Endodermal cell (in vitro differentiated cells): ENCODE measurements at regions not wholly inside any gene's neighbourhood (a gene's known extent, or its start where the extent isn't known, plus 50 kb on each side); places are given as distances from the start of the nearest gene placed in this dataset.

ENCODE experiments used
- DNase-seq: peaks from one replicate; pipeline ENCODE4 v3.0.0-alpha.2; 2017
- H3K27ac ChIP-seq: 2 replicates; pipeline ENCODE4 v1.5.1; 2013; ENCODE audit warnings: mild to moderate bottlenecking, low read depth, low read length, moderate library complexity
- H3K27me3 ChIP-seq: 2 replicates; pipeline ENCODE4 v1.6.1; 2013; ENCODE audit warnings: mild to moderate bottlenecking, low read length, moderate library complexity; ENCODE audit not compliant: insufficient read depth, control insufficient read depth, poor library complexity, severe bottlenecking
- H3K36me3 ChIP-seq: 2 replicates; pipeline ENCODE4 v1.7.0; 2013; ENCODE audit warnings: mild to moderate bottlenecking, low read length, moderate library complexity; ENCODE audit not compliant: control insufficient read depth, insufficient read depth
- H3K4me1 ChIP-seq: one replicate; pipeline ENCODE4 v1.7.0; 2013; ENCODE audit warnings: low read length; ENCODE audit not compliant: control insufficient read depth, insufficient read depth
- H3K4me3 ChIP-seq: 2 replicates; pipeline ENCODE4 v1.5.1; 2013; ENCODE audit warnings: mild to moderate bottlenecking, low read length, moderate library complexity
- H3K9ac ChIP-seq: 2 replicates; pipeline ENCODE4 v1.6.1; 2013; ENCODE audit warnings: mild to moderate bottlenecking, low read length, moderate library complexity; ENCODE audit not compliant: poor library complexity, severe bottlenecking; ENCODE audit errors: extremely low read depth
- H3K9me3 ChIP-seq: 2 replicates; pipeline ENCODE4 v1.6.1; 2013; ENCODE audit warnings: mild to moderate bottlenecking, low read length, moderate library complexity; ENCODE audit not compliant: control insufficient read depth
- H3K27ac Mint-ChIP-seq: 2 replicates; pipeline ENCODE4 v1.8.0; 2020; ENCODE audit warnings: mixed read lengths
- H3K27me3 Mint-ChIP-seq: 2 replicates; pipeline ENCODE4 v1.8.0; 2021; ENCODE audit warnings: mild to moderate bottlenecking, mixed read lengths; ENCODE audit not compliant: insufficient read depth
- H3K36me3 Mint-ChIP-seq: 2 replicates; pipeline ENCODE4 v1.8.0; 2020; ENCODE audit warnings: low read depth, mixed read lengths
- H3K4me1 Mint-ChIP-seq: 2 replicates; pipeline ENCODE4 v1.8.0; 2020; ENCODE audit warnings: mixed read lengths
- H3K4me3 Mint-ChIP-seq: 2 replicates; pipeline ENCODE4 v1.8.0; 2020; ENCODE audit warnings: mild to moderate bottlenecking, moderate library complexity, mixed read lengths
- H3K9me3 Mint-ChIP-seq: 2 replicates; pipeline ENCODE4 v1.8.0; 2020; ENCODE audit warnings: mild to moderate bottlenecking, mixed read lengths
- WGBS, 2 experiments: methylation state at CpG; one replicate each; pipeline versions ENCODE4 v1.1.5 to v1.1.7; 2013; ENCODE audit warnings: missing lambda C conversion rate in 2 of 2, mixed read lengths in 1 of 2; ENCODE audit not compliant: insufficient coverage in 1 of 2, insufficient read length in 1 of 2; 5-methylcytosine and 5-hydroxymethylcytosine counted together
- TF ChIP-seq, protein P1 (sequence below): fragments of 200-600 bp; sonication (generic); conservative IDR thresholded peaks from 2 replicates; pipeline ENCODE4 v1.5.0; 2021; ENCODE audit warnings: antibody characterized with exemption, mild to moderate bottlenecking

GRCh38 chr1:217238945-217239344, 391.9 kb downstream of the GPATCH2 start:
- Mint-ChIP-seq H3K4me3 (no peak overlapping the region), H3K27me3 (peaks cover 6% of the 10 kb centered on the region), H3K9me3 (no peaks in the 10 kb centered on the region), H3K4me1 (no peaks in the 10 kb centered on the region), H3K36me3 (no peaks in the 10 kb centered on the region), H3K27ac (no peak overlapping the region)
- Histone ChIP-seq H3K4me3 (no peak overlapping the region), H3K9ac (no peak overlapping the region), H3K36me3 (no peaks in the 10 kb centered on the region), H3K27ac (no peak overlapping the region), H3K9me3 (no peaks in the 10 kb centered on the region), H3K4me1 (no peaks in the 10 kb centered on the region), H3K27me3 (peaks cover 7% of the 10 kb centered on the region)
- DNase-seq, result no peak
- TF ChIP-seq, protein P1, sequence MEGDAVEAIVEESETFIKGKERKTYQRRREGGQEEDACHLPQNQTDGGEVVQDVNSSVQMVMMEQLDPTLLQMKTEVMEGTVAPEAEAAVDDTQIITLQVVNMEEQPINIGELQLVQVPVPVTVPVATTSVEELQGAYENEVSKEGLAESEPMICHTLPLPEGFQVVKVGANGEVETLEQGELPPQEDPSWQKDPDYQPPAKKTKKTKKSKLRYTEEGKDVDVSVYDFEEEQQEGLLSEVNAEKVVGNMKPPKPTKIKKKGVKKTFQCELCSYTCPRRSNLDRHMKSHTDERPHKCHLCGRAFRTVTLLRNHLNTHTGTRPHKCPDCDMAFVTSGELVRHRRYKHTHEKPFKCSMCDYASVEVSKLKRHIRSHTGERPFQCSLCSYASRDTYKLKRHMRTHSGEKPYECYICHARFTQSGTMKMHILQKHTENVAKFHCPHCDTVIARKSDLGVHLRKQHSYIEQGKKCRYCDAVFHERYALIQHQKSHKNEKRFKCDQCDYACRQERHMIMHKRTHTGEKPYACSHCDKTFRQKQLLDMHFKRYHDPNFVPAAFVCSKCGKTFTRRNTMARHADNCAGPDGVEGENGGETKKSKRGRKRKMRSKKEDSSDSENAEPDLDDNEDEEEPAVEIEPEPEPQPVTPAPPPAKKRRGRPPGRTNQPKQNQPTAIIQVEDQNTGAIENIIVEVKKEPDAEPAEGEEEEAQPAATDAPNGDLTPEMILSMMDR, result no peak

- H3K4me1 ChIP-seq, result peaks cover 9% of the 10 kb centered on the region
- WGBS, 2 experiments, result 83 to 86% methylated on average over 1 to 2 of the region's 2 CpGs
- no peak overlapping the region for H3K9ac ChIP-seq
- H3K9me3 ChIP-seq, result no peaks in the 10 kb centered on the region
- H3K36me3 ChIP-seq, result no peaks in the 10 kb centered on the region
- H3K27ac ChIP-seq, result no peak overlapping the region
- H3K27me3 ChIP-seq, result peaks cover 7% of the 10 kb centered on the region
- H3K9me3 Mint-ChIP-seq, result no peaks in the 10 kb centered on the region
- TF ChIP-seq, protein P1, result no peak
- peaks cover 17% of the 10 kb centered on the region for H3K4me1 Mint-ChIP-seq
- no peak overlapping the region for H3K27ac Mint-ChIP-seq
- no peaks in the 10 kb centered on the region for H3K27me3 Mint-ChIP-seq
- no peak overlapping the region for H3K4me3 ChIP-seq
- H3K36me3 Mint-ChIP-seq, result no peaks in the 10 kb centered on the region
- no peak for DNase-seq
- H3K4me3 Mint-ChIP-seq, result no peak overlapping the region
These were observed 400.5 kb downstream of the GPATCH2 start for GRCh38 chr1:217230412-217230811.

DNA sequence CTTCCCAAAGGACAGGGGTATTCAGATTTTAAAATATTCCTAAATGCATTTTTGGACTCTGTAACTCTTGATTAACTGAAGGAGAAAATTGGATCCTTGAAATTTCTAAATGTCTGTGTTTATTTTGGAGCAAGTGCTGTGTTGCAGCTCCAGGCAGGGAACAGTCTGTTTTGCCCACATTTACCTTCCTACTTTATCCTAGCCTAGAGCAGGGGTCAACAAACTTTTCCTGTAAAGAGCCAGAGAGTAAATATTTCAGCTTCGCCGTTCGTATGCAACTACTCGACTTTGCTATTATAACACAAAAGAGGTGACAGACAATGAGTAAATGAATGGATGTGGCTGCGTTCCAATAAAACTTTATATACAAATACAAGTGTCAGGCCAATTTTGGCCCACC, 402.2 kb downstream of the GPATCH2 start:
- Mint-ChIP-seq H3K27me3 (no peaks in the 10 kb centered on the region), H3K36me3 (no peaks in the 10 kb centered on the region), H3K27ac (no peak overlapping the region), H3K4me3 (no peak overlapping the region), H3K4me1 (peaks cover 17% of the 10 kb centered on the region), H3K9me3 (no peaks in the 10 kb centered on the region)
- Histone ChIP-seq H3K4me3 (no peak overlapping the region), H3K36me3 (no peaks in the 10 kb centered on the region), H3K4me1 (peaks cover 9% of the 10 kb centered on the region), H3K27me3 (no peaks in the 10 kb centered on the region), H3K9me3 (no peaks in the 10 kb centered on the region), H3K27ac (no peak overlapping the region), H3K9ac (no peak overlapping the region)
- TF ChIP-seq, protein P1, result no peak
- no peak for DNase-seq
- 93% methylated on average over 5 of the region's 5 CpGs; no CpG with 5 or more reads in 1 of the 2 experiments for WGBS, 2 experiments
